22Rv1 (cell line): ENCODE measurements at regions not wholly inside any gene's neighbourhood (a gene's known extent, or its start where the extent isn't known, plus 50 kb on each side); places are given as distances from the start of the nearest gene placed in this dataset.

Experiments
- H3K27ac ChIP-seq: fragments of 450-650 bp; 2 replicates; pipeline ENCODE4 v1.5.1; 2017
- ZFX ChIP-seq: fragments of 450-650 bp; IDR thresholded peaks from 2 replicates; pipeline ENCODE4 v1.6.1; 2017; ENCODE audit warnings: antibody characterized with exemption, borderline replicate concordance
- TF ChIP-seq, protein P1 (sequence below): fragments of 450-650 bp; IDR thresholded peaks from 2 replicates; pipeline ENCODE4 v1.5.1; 2017; ENCODE audit warnings: mild to moderate bottlenecking

DNA sequence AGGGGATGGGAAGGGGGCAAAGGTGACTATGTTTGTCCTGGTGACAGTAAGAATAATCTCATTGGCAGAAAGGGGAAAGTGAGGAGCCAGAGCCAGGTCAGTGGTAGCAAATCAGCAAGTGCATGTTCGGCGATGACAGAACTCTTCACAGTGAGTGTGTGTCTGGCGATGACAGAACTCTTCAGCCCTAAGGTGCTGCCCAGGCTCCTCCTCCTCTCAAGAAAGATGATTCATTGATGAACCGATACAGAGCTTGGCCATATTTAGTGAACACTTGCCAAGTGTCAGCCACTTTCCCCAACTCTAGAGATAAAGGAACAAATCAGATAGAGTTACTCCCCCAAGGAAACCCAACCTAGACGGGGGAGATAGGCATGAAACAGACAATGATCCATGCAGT lies 199.3 kb upstream of the UBL3 start:
- TF ChIP-seq, protein P1, sequence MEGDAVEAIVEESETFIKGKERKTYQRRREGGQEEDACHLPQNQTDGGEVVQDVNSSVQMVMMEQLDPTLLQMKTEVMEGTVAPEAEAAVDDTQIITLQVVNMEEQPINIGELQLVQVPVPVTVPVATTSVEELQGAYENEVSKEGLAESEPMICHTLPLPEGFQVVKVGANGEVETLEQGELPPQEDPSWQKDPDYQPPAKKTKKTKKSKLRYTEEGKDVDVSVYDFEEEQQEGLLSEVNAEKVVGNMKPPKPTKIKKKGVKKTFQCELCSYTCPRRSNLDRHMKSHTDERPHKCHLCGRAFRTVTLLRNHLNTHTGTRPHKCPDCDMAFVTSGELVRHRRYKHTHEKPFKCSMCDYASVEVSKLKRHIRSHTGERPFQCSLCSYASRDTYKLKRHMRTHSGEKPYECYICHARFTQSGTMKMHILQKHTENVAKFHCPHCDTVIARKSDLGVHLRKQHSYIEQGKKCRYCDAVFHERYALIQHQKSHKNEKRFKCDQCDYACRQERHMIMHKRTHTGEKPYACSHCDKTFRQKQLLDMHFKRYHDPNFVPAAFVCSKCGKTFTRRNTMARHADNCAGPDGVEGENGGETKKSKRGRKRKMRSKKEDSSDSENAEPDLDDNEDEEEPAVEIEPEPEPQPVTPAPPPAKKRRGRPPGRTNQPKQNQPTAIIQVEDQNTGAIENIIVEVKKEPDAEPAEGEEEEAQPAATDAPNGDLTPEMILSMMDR, result no peak
- no peak for TF ChIP-seq ZFX
- no peak overlapping the region for H3K27ac ChIP-seq

GRCh38 chr13:30047154-30047874 lies 196.9 kb upstream of the UBL3 start:
- TF ChIP-seq, protein P1, result no peak
- no peak overlapping the region for H3K27ac ChIP-seq

- no peak overlapping the region for H3K27ac ChIP-seq
- TF ChIP-seq ZFX, result no peak
- TF ChIP-seq, protein P1, result no peak
Measured at GRCh38 chr13:30045916-30046704, 195.7 kb upstream of the UBL3 start.

GRCh38 chr13:30044932-30045331 lies 194.5 kb upstream of the UBL3 start:
- TF ChIP-seq, protein P1, result no peak
- TF ChIP-seq ZFX, result no peak
- no peak overlapping the region for H3K27ac ChIP-seq

- H3K27ac ChIP-seq, result no peak overlapping the region
- TF ChIP-seq, protein P1, result no peak
- TF ChIP-seq ZFX, result no peak
Measured at GRCh38 chr13:30043631-30043925, 193.2 kb upstream of the UBL3 start.

GRCh38 chr13:30042891-30043630 lies 192.6 kb upstream of the UBL3 start:
- no peak for TF ChIP-seq ZFX
- TF ChIP-seq, protein P1, result no peak
- H3K27ac ChIP-seq, result no peak overlapping the region

DNA sequence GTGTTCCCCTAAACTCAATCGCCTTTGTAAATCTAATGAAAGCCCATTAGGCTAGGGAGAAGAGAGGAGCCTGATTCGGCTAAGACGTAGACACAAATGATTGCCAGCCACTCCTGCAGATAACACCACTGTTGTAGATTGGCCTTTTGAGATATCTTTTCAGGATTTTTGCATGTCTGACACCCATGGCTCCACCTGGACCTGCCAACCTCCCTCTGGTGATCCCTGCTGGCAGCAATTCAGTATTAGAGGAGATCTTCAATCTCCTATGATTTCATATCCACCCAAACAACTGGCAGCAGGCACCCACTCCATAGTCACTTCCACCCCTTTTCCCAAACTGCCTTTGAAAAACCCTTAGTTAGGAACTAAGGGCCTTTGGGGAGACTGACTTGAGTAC lies 191.9 kb upstream of the UBL3 start:
- TF ChIP-seq, protein P1, result no peak
- TF ChIP-seq ZFX, result no peak
- no peak overlapping the region for H3K27ac ChIP-seq
